ENCODE measurements at regions not wholly inside any gene's neighbourhood (a gene's known extent, or its start where the extent isn't known, plus 50 kb on each side); places are given as distances from the start of the nearest gene placed in this dataset.

DNA sequence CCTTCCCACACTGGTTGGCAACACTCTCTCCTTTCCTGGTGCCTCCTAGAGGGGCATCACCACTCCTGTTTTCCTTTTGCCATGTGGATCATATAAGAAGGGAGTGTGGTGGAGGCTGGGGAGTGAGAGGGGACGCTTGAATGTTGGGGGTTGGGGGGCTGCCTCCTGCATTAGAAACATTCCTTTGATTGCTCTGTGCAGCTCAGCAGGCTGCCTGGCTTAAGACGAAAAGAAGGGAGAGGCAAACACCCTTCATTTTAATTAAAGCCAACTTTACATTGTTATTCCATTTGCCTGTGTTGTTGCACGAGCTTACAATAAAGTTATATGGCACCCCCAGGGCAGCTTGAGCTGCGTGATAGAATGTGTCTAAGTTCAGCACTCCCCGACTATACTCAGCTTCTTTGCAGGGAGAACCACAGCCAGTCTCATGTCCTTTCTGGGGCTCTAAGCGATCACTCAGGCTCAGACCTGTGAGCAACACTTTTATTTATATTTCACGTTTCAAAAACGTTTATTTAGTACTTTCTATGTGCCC is 57.4 kb downstream of the FOXD2 start (continued):
- TF ChIP-seq, protein P1, sequence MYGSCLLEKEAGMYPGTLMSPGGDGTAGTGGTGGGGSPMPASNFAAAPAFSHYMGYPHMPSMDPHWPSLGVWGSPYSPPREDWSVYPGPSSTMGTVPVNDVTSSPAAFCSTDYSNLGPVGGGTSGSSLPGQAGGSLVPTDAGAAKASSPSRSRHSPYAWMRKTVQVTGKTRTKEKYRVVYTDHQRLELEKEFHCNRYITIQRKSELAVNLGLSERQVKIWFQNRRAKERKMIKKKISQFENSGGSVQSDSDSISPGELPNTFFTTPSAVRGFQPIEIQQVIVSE (CRISPR knock-in tag; IDR thresholded peaks at IDR 0.05; ENCODE audit: borderline replicate concordance), result no peak
- TF ChIP-seq NFE2L1 (CRISPR knock-in tag; IDR thresholded peaks at IDR 0.05), result no peak
- TF ChIP-seq CBFB (CRISPR knock-in tag; IDR thresholded peaks at IDR 0.05; ENCODE audit: low read depth), result no peak

DNA sequence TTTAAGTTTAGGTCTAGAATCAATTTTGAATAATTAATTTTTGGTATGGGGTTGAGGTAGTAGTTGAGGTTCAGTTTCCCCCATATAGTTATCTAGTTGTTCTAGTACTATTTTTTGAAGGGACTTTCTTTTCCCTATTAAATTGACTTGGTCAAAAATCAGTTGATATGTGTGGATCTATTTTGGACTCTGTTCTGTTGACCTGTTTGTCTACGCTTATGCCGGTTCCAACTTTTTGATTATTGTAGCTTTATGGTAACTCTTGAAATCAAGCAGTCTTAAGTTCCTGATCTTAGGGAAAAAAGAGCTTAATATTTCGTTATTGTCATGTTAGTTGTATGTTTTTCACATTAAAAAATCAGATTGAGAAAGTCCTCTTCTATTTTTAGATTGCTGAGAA is 60.7 kb downstream of the FOXD2 start:
- no peak overlapping the region for H3K27ac Mint-ChIP-seq
- no peak for DNase-seq (ENCODE audit: low spot score)
- no peaks in the 10 kb centered on the region for H3K9me3 Mint-ChIP-seq
- H3K4me1 Mint-ChIP-seq, result peaks cover 9% of the 10 kb centered on the region
- ATAC-seq, result no peak
- ChIA-PET POLR2A (no interaction called here), CTCF (no interaction called here)
- peaks cover 48% of the 10 kb centered on the region for H3K27me3 Mint-ChIP-seq (ENCODE audit: low read depth)
- no peak overlapping the region for H3K4me3 Mint-ChIP-seq
- H3K36me3 Mint-ChIP-seq, result no peaks in the 10 kb centered on the region
- no peak for TF ChIP-seq AR (CRISPR knock-in tag; IDR thresholded peaks at IDR 0.05)
- no peak for TF ChIP-seq ETV6 (CRISPR knock-in tag; IDR thresholded peaks at IDR 0.05)
- TF ChIP-seq, protein P2, sequence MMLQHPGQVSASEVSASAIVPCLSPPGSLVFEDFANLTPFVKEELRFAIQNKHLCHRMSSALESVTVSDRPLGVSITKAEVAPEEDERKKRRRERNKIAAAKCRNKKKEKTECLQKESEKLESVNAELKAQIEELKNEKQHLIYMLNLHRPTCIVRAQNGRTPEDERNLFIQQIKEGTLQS (CRISPR knock-in tag; conservative IDR thresholded peaks at IDR 0.05), result no peak
- TF ChIP-seq, protein P3, sequence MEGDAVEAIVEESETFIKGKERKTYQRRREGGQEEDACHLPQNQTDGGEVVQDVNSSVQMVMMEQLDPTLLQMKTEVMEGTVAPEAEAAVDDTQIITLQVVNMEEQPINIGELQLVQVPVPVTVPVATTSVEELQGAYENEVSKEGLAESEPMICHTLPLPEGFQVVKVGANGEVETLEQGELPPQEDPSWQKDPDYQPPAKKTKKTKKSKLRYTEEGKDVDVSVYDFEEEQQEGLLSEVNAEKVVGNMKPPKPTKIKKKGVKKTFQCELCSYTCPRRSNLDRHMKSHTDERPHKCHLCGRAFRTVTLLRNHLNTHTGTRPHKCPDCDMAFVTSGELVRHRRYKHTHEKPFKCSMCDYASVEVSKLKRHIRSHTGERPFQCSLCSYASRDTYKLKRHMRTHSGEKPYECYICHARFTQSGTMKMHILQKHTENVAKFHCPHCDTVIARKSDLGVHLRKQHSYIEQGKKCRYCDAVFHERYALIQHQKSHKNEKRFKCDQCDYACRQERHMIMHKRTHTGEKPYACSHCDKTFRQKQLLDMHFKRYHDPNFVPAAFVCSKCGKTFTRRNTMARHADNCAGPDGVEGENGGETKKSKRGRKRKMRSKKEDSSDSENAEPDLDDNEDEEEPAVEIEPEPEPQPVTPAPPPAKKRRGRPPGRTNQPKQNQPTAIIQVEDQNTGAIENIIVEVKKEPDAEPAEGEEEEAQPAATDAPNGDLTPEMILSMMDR (IDR thresholded peaks at IDR 0.05), result no peak
- no peak for TF ChIP-seq RORB (CRISPR knock-in tag; IDR thresholded peaks at IDR 0.05)
- TF ChIP-seq, protein P1 (CRISPR knock-in tag; IDR thresholded peaks at IDR 0.05; ENCODE audit: borderline replicate concordance), result no peak
- TF ChIP-seq ZNF532 (CRISPR knock-in tag; IDR thresholded peaks at IDR 0.05; ENCODE audit: borderline replicate concordance), result no peak
- no peak for TF ChIP-seq NR1H2 (CRISPR knock-in tag; IDR thresholded peaks at IDR 0.05)
- TF ChIP-seq, protein P4, sequence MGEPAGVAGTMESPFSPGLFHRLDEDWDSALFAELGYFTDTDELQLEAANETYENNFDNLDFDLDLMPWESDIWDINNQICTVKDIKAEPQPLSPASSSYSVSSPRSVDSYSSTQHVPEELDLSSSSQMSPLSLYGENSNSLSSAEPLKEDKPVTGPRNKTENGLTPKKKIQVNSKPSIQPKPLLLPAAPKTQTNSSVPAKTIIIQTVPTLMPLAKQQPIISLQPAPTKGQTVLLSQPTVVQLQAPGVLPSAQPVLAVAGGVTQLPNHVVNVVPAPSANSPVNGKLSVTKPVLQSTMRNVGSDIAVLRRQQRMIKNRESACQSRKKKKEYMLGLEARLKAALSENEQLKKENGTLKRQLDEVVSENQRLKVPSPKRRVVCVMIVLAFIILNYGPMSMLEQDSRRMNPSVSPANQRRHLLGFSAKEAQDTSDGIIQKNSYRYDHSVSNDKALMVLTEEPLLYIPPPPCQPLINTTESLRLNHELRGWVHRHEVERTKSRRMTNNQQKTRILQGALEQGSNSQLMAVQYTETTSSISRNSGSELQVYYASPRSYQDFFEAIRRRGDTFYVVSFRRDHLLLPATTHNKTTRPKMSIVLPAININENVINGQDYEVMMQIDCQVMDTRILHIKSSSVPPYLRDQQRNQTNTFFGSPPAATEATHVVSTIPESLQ (CRISPR knock-in tag; IDR thresholded peaks at IDR 0.05), result no peak
- no peak for TF ChIP-seq MAX (CRISPR knock-in tag; IDR thresholded peaks at IDR 0.05)
- no peak for TF ChIP-seq JAZF1 (CRISPR knock-in tag; IDR thresholded peaks at IDR 0.05)
- TF ChIP-seq, protein P5, sequence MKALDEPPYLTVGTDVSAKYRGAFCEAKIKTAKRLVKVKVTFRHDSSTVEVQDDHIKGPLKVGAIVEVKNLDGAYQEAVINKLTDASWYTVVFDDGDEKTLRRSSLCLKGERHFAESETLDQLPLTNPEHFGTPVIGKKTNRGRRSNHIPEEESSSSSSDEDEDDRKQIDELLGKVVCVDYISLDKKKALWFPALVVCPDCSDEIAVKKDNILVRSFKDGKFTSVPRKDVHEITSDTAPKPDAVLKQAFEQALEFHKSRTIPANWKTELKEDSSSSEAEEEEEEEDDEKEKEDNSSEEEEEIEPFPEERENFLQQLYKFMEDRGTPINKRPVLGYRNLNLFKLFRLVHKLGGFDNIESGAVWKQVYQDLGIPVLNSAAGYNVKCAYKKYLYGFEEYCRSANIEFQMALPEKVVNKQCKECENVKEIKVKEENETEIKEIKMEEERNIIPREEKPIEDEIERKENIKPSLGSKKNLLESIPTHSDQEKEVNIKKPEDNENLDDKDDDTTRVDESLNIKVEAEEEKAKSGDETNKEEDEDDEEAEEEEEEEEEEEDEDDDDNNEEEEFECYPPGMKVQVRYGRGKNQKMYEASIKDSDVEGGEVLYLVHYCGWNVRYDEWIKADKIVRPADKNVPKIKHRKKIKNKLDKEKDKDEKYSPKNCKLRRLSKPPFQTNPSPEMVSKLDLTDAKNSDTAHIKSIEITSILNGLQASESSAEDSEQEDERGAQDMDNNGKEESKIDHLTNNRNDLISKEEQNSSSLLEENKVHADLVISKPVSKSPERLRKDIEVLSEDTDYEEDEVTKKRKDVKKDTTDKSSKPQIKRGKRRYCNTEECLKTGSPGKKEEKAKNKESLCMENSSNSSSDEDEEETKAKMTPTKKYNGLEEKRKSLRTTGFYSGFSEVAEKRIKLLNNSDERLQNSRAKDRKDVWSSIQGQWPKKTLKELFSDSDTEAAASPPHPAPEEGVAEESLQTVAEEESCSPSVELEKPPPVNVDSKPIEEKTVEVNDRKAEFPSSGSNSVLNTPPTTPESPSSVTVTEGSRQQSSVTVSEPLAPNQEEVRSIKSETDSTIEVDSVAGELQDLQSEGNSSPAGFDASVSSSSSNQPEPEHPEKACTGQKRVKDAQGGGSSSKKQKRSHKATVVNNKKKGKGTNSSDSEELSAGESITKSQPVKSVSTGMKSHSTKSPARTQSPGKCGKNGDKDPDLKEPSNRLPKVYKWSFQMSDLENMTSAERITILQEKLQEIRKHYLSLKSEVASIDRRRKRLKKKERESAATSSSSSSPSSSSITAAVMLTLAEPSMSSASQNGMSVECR (CRISPR knock-in tag; IDR thresholded peaks at IDR 0.05; ENCODE audit: borderline replicate concordance), result no peak
- TF ChIP-seq ZNF232 (CRISPR knock-in tag; IDR thresholded peaks at IDR 0.05), result no peak
- no peak for TF ChIP-seq TEAD4 (CRISPR knock-in tag; IDR thresholded peaks at IDR 0.05)

Measured in WTC11 (cell line).